ENCODE measurements at regions not wholly inside any gene's neighbourhood (a gene's known extent, or its start where the extent isn't known, plus 50 kb on each side); places are given as distances from the start of the nearest gene placed in this dataset.

DNA sequence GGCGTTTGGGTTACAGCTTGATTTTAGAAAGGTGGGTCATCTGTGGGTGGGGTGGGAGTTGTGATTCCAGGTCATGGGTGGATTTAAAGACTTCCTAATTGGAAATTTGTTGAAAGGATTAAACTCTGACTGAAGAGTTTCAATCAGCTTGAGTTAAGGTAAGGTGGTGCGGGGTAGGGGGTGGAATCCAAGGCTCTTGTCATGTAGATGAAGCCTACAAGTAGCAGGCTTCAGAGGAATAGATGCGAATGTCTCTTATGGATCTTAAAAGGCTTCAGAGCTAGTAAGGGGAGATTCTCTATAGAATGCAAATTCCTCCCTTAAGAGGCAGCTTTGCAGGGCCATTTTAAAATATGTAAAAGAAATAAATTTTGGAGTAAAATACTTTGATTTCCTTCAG, 645.3 kb downstream of the FRK start:
- TF ChIP-seq EZH2 (IDR thresholded peaks at IDR 0.05), result no peak
- TF ChIP-seq, protein P1, sequence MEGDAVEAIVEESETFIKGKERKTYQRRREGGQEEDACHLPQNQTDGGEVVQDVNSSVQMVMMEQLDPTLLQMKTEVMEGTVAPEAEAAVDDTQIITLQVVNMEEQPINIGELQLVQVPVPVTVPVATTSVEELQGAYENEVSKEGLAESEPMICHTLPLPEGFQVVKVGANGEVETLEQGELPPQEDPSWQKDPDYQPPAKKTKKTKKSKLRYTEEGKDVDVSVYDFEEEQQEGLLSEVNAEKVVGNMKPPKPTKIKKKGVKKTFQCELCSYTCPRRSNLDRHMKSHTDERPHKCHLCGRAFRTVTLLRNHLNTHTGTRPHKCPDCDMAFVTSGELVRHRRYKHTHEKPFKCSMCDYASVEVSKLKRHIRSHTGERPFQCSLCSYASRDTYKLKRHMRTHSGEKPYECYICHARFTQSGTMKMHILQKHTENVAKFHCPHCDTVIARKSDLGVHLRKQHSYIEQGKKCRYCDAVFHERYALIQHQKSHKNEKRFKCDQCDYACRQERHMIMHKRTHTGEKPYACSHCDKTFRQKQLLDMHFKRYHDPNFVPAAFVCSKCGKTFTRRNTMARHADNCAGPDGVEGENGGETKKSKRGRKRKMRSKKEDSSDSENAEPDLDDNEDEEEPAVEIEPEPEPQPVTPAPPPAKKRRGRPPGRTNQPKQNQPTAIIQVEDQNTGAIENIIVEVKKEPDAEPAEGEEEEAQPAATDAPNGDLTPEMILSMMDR (IDR thresholded peaks at IDR 0.05), result no peak
- TF ChIP-seq EZH2phosphoT487 (IDR thresholded peaks at IDR 0.05), result no peak

Measured in neural progenitor cell (in vitro differentiated cells).